Prostate gland (tissue), 2 donors: ENCODE measurements at regions not wholly inside any gene's neighbourhood (a gene's known extent, or its start where the extent isn't known, plus 50 kb on each side); places are given as distances from the start of the nearest gene placed in this dataset.

ENCODE experiments used
- DNase-seq: peaks from one replicate; pipeline ENCODE4 v3.0.0-alpha.2; 2019; ENCODE audit warnings: low spot score
- H3K27ac ChIP-seq, 2 donors: fragments of 200-600 bp; sonication (generic); 2 replicates each; pipeline ENCODE4 v1.5.1; 2017 to 2019
- H3K27me3 ChIP-seq: fragments of 200-600 bp; sonication (generic); replicated peaks from 2 replicates; pipeline ENCODE4 v1.5.1; 2019; ENCODE audit not compliant: insufficient read depth
- H3K36me3 ChIP-seq, 2 donors: fragments of 200-600 bp; sonication (generic); 1 replicate in 1 of 2; 2 replicates in 1 of 2; pipeline versions ENCODE4 v1.5.1 to v1.8.1; 2017 to 2019
- H3K4me1 ChIP-seq: fragments of 200-600 bp; sonication (generic); replicated peaks from 2 replicates; pipeline ENCODE4 v1.5.1; 2019
- H3K4me3 ChIP-seq, 2 donors: fragments of 200-600 bp; sonication (generic); 2 replicates each; pipeline ENCODE4 v1.5.1; 2017 to 2019
- H3K9me3 ChIP-seq: fragments of 200-600 bp; sonication (generic); 2 replicates; pipeline ENCODE4 v1.5.1; 2017
- POLR2A ChIP-seq: fragments of 450-650 bp; IDR thresholded peaks from one replicate; pipeline ENCODE4 v1.6.1; 2016; ENCODE audit warnings: antibody characterized with exemption, mild to moderate bottlenecking
- POLR2AphosphoS5 ChIP-seq: sonication (generic); formaldehyde crosslinking; IDR thresholded peaks from one replicate; pipeline ENCODE4 v1.6.1; 2017; ENCODE audit warnings: antibody characterized with exemption
- WGBS: methylation state at CpG from one replicate; pipeline ENCODE4 v1.1.5; 2018; 5-methylcytosine and 5-hydroxymethylcytosine counted together
- intact Hi-C: fragments of 100-400 bp; cut with DNase I; formaldehyde crosslinking; loops from one replicate; pipeline ENCODE4 v1.14.2; 2022
- TF ChIP-seq, protein P1 (sequence below), 4 experiments: fragments of 200-600 bp in 2 of 4; fragments of 450-650 bp in 2 of 4; sonication (generic) in 2 of 4; IDR thresholded peaks; 1 replicate in 3 of 4; 2 replicates in 1 of 4; pipeline ENCODE4 v1.5.1; 2016 to 2019; ENCODE audit warnings: antibody characterized with exemption in 4 of 4, mild to moderate bottlenecking in 2 of 4, moderate library complexity in 2 of 4

DNA sequence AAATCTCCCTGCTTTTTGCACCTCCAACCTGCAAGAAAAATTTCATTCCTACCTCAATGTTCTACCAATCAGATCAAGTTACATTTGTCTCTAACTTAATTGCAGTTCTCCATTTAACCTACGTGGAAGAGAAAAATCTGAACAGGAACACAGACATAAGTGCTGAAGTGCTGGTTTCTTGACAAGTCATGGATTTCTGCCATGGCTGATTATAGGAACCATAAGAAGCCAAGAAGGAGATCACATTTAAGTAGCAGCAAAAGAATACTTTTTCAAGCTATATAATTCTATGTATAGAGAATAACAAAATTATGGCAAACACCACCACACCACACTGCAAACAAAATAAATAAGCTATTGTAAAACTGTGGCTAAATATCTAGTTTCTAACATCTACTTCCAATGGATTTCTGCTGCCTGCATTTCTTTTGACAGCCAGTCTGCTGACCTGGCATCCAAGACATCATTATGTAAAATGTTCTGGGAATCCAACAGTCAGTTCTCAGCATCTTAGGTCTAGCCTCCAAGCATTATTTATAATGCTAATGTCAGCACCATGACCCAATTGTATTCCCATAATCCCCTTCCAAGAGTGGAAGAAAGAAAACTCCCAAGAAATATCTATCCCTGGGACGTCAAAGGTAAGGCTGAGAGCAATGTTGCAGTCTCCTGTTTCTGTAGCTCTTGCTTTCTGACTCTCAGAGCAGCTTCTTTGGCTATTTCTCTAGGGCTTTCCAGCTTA lies 50.8 kb upstream of the GAB1 start:
- Histone ChIP-seq H3K4me1 (no peaks in the 10 kb centered on the region), H3K27ac (no peak overlapping the region), H3K36me3 (no peaks in the 10 kb centered on the region), H3K9me3 (no peaks in the 10 kb centered on the region), H3K27me3 (no peaks in the 10 kb centered on the region), H3K4me3 (no peak overlapping the region)
- TF ChIP-seq POLR2A (no peak), POLR2AphosphoS5 (no peak)
- TF ChIP-seq, protein P1, sequence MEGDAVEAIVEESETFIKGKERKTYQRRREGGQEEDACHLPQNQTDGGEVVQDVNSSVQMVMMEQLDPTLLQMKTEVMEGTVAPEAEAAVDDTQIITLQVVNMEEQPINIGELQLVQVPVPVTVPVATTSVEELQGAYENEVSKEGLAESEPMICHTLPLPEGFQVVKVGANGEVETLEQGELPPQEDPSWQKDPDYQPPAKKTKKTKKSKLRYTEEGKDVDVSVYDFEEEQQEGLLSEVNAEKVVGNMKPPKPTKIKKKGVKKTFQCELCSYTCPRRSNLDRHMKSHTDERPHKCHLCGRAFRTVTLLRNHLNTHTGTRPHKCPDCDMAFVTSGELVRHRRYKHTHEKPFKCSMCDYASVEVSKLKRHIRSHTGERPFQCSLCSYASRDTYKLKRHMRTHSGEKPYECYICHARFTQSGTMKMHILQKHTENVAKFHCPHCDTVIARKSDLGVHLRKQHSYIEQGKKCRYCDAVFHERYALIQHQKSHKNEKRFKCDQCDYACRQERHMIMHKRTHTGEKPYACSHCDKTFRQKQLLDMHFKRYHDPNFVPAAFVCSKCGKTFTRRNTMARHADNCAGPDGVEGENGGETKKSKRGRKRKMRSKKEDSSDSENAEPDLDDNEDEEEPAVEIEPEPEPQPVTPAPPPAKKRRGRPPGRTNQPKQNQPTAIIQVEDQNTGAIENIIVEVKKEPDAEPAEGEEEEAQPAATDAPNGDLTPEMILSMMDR (IDR thresholded peaks at IDR 0.05), result no peak
- no peak for DNase-seq
- intact Hi-C loops, result no loop called here
- 34% methylated on average over 2 of the region's 2 CpGs for WGBS

- Histone ChIP-seq H3K4me3 (no peak overlapping the region), H3K27ac (peak overlapping the region in 1 of 2 donors; percentile 17), H3K9me3 (no peaks in the 10 kb centered on the region), H3K36me3 (no peaks in the 10 kb centered on the region), H3K27me3 (no peaks in the 10 kb centered on the region), H3K4me1 (no peaks in the 10 kb centered on the region)
- no peak for DNase-seq
- intact Hi-C loops, result no loop called here
- WGBS, result 21% methylated on average over 7 of the region's 7 CpGs
- TF ChIP-seq, protein P1 (IDR thresholded peaks at IDR 0.05), result no peak
- TF ChIP-seq POLR2A (no peak), POLR2AphosphoS5 (no peak)
These were observed 49.7 kb upstream of the GAB1 start for GRCh38 chr4:143286701-143287571.
